ENCODE measurements at regions not wholly inside any gene's neighbourhood (a gene's known extent, or its start where the extent isn't known, plus 50 kb on each side); places are given as distances from the start of the nearest gene placed in this dataset.

GRCh38 chr6:5946701-5947100, 60.0 kb downstream of the NRN1 start:
- no peak for DNase-seq (ENCODE audit: low read depth)
- H3K4me3 ChIP-seq (ENCODE audit: low read depth, low read length) = no peak overlapping the region
- TF ChIP-seq CTCF (conservative IDR thresholded peaks at IDR 0.05; ENCODE audit: low read depth, low read length) = no peak

GRCh38 chr6:5946181-5946580, 60.5 kb downstream of the NRN1 start:
- no peak overlapping the region for H3K4me3 ChIP-seq (ENCODE audit: low read depth, low read length)
- TF ChIP-seq CTCF (conservative IDR thresholded peaks at IDR 0.05; ENCODE audit: low read depth, low read length) = no peak
- DNase-seq (ENCODE audit: low read depth) = no peak

- H3K4me3 ChIP-seq (ENCODE audit: low read depth, low read length) = no peak overlapping the region
- TF ChIP-seq CTCF (conservative IDR thresholded peaks at IDR 0.05; ENCODE audit: low read depth, low read length) = no peak
- no peak for DNase-seq (ENCODE audit: low read depth)
Observed at GRCh38 chr6:5943591-5943990, 63.1 kb downstream of the NRN1 start.

GRCh38 chr6:5942591-5942990, 64.1 kb downstream of the NRN1 start:
- H3K4me3 ChIP-seq (ENCODE audit: low read depth, low read length) = no peak overlapping the region
- no peak for DNase-seq (ENCODE audit: low read depth)
- TF ChIP-seq CTCF (conservative IDR thresholded peaks at IDR 0.05; ENCODE audit: low read depth, low read length) = no peak

GRCh38 chr6:5941188-5941587, 65.5 kb downstream of the NRN1 start:
- no peak overlapping the region for H3K4me3 ChIP-seq (ENCODE audit: low read depth, low read length)
- no peak for DNase-seq (ENCODE audit: low read depth)
- TF ChIP-seq CTCF (conservative IDR thresholded peaks at IDR 0.05; ENCODE audit: low read depth, low read length) = no peak

GRCh38 chr6:5938934-5939333, 67.8 kb downstream of the NRN1 start:
- no peak overlapping the region for H3K4me3 ChIP-seq (ENCODE audit: low read depth, low read length)
- DNase-seq (ENCODE audit: low read depth) = no peak
- no peak for TF ChIP-seq CTCF (conservative IDR thresholded peaks at IDR 0.05; ENCODE audit: low read depth, low read length)

- no peak for TF ChIP-seq CTCF (conservative IDR thresholded peaks at IDR 0.05; ENCODE audit: low read depth, low read length)
- H3K4me3 ChIP-seq (ENCODE audit: low read depth, low read length) = no peak overlapping the region
- no peak for DNase-seq (ENCODE audit: low read depth)
Observed at GRCh38 chr6:5937936-5938706, 68.6 kb downstream of the NRN1 start.

Data from choroid plexus epithelial cell (primary cell).